GM21786 (cell line): ENCODE measurements at regions not wholly inside any gene's neighbourhood (a gene's known extent, or its start where the extent isn't known, plus 50 kb on each side); places are given as distances from the start of the nearest gene placed in this dataset.
"Not testable (repeated sequence)": the region's sequence is repeated elsewhere in the genome, so short reads cannot be mapped to it uniquely, and the experiment has no call there.

Source experiments
- ATAC-seq: cut with Tn5 transposase; IDR thresholded peaks from one replicate; pipeline ENCODE4 v1.9.1; 2021; ENCODE audit not compliant: unreplicated experiment

GRCh38 chr3:157589211-157589610, 86.0 kb upstream of the VEPH1 start:
- no peak for ATAC-seq

GRCh38 chr3:157588386-157589060, 85.3 kb upstream of the VEPH1 start:
- ATAC-seq: no peak

GRCh38 chr3:157586293-157586692, 83.1 kb upstream of the VEPH1 start:
- no peak for ATAC-seq

- no peak for ATAC-seq
Measured at GRCh38 chr3:157585386-157585785, 82.2 kb upstream of the VEPH1 start.

GRCh38 chr3:157582637-157582973, 79.4 kb upstream of the VEPH1 start:
- no peak for ATAC-seq

GRCh38 chr3:157581956-157582636, 78.9 kb upstream of the VEPH1 start:
- ATAC-seq: not testable (repeated sequence)

- no peak for ATAC-seq
Measured at GRCh38 chr3:157581371-157581770, 78.2 kb upstream of the VEPH1 start.

GRCh38 chr3:157578181-157578580, 75.0 kb upstream of the VEPH1 start:
- no peak for ATAC-seq

- ATAC-seq: no peak
Measured at GRCh38 chr3:157574531-157574930, 71.3 kb upstream of the VEPH1 start.

- no peak for ATAC-seq
Measured at GRCh38 chr3:157573780-157574378, 70.7 kb upstream of the VEPH1 start.

- no peak for ATAC-seq
Measured at GRCh38 chr3:157573281-157573680, 70.1 kb upstream of the VEPH1 start.

GRCh38 chr3:157572559-157573270, 69.5 kb upstream of the VEPH1 start:
- peak; percentile 84 for ATAC-seq

GRCh38 chr3:157566596-157566995, 63.4 kb upstream of the VEPH1 start:
- no peak for ATAC-seq

GRCh38 chr3:157559401-157559800, 56.2 kb upstream of the VEPH1 start:
- no peak for ATAC-seq
